ENCODE measurements at regions not wholly inside any gene's neighbourhood (a gene's known extent, or its start where the extent isn't known, plus 50 kb on each side); places are given as distances from the start of the nearest gene placed in this dataset.

DNA sequence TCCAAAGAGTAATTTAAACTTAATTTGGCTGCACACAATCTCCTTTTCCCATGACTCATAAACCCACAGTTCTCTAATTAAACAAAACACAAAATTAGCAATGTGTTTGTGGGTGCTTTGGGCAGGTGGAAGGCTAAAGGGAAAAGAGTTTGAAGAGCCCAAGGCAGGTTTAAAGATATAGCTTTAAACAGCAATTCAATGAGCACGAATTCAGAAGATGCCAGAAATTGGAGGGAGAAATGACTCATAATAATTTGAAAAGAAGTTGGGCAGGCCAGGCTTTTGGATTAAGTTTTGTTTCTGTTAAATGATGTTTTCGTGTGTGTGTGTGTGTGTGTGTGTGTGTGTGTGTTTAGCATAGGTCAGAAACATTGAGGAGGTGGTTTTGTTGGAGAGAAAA, 594.8 kb upstream of the ZEB2 start:
- H3K9me2 ChIP-seq (ENCODE audit: insufficient read depth): 0 out of 2 replicates have a peak, but pooled peaks cover 4% of the 10 kb centered on the region
- ChIA-PET RAD21 (ENCODE audit: low non-redundant PET in 1 of 2, low total read pairs in 2 of 2, uncharacterized antibody in 2 of 2, unreplicated experiment in 2 of 2) (interaction anchor here in 1 of 2 experiments (0.5 kb wide), 1 partner anchor 165 kb away, joined by 4 read pairs; no protein-coding TSS in a partner anchor), POLR2A (no interaction called here), CTCF (no interaction called here)
- no peaks in the 10 kb centered on the region for H3K9me3 ChIP-seq (ENCODE audit: control insufficient read depth in 1 of 2, insufficient read depth in 1 of 2, low read depth in 1 of 2, low read length in 2 of 2)
- BruUV-seq (replicated peaks): no TSS peak
- H3K36me3 ChIP-seq (ENCODE audit: control insufficient read depth in 1 of 2, insufficient read depth in 2 of 2, low read length in 2 of 2): no peaks in the 10 kb centered on the region
- intact Hi-C loops (cut with micrococcal nuclease): no loop called here
- H3K27me3 ChIP-seq (ENCODE audit: insufficient read depth, low read length): no peaks in the 10 kb centered on the region
- H3K9ac ChIP-seq (ENCODE audit: low read length): no peak overlapping the region
- TF ChIP-seq POLR2A (IDR thresholded peaks at IDR 0.05; ENCODE audit: borderline replicate concordance, extremely low read depth, insufficient read depth, insufficient read length) (no peak), ZNF274 (IDR thresholded peaks at IDR 0.05; ENCODE audit: low read depth, low read length) (no peak), JUND (IDR thresholded peaks at IDR 0.05) (no peak), CBX3 (IDR thresholded peaks at IDR 0.05; ENCODE audit: low read depth) (no peak), EZH2 (IDR thresholded peaks at IDR 0.05) (no peak)
- H3K79me2 ChIP-seq (ENCODE audit: insufficient read depth, low read length): no peaks in the 10 kb centered on the region
- ATAC-seq: no peak
- H2AFZ ChIP-seq (ENCODE audit: low read depth, low read length, poor library complexity, severe bottlenecking): no peak overlapping the region
- no peaks in the 10 kb centered on the region for H3K4me1 ChIP-seq (ENCODE audit: control insufficient read depth in 1 of 2, insufficient read depth in 2 of 2, low read length in 2 of 2)
- no peak overlapping the region for H3K4me2 ChIP-seq (ENCODE audit: low read length)
- H3K27ac ChIP-seq (ENCODE audit: low read depth, low read length): no peak overlapping the region
- DNase-seq (ENCODE audit: low read depth, low spot score): no peak
- H4K20me1 ChIP-seq (ENCODE audit: insufficient read depth): no peaks in the 10 kb centered on the region
- H3K4me3 ChIP-seq (replicated peaks in 1 of 2; ENCODE audit: low read depth in 1 of 2, low read length in 2 of 2): no peak overlapping the region

- POLR2A ChIA-PET: no interaction called here
- Histone ChIP-seq H3K9me2 (ENCODE audit: insufficient read depth) (0 out of 2 replicates have a peak, but pooled peaks cover 2% of the 10 kb centered on the region), H3K4me1 (ENCODE audit: control insufficient read depth in 1 of 2, insufficient read depth in 2 of 2, low read length in 2 of 2) (no peaks in the 10 kb centered on the region), H3K27me3 (ENCODE audit: insufficient read depth, low read length) (no peaks in the 10 kb centered on the region), H3K9ac (ENCODE audit: low read length) (no peak overlapping the region), H3K4me3 (replicated peaks in 1 of 2; ENCODE audit: low read depth in 1 of 2, low read length in 2 of 2) (no peak overlapping the region), H3K27ac (ENCODE audit: low read depth, low read length) (no peak overlapping the region), H4K20me1 (ENCODE audit: insufficient read depth) (no peaks in the 10 kb centered on the region), H3K79me2 (ENCODE audit: insufficient read depth, low read length) (no peaks in the 10 kb centered on the region), H3K36me3 (ENCODE audit: control insufficient read depth in 1 of 2, insufficient read depth in 2 of 2, low read length in 2 of 2) (no peaks in the 10 kb centered on the region), H2AFZ (ENCODE audit: low read depth, low read length, poor library complexity, severe bottlenecking) (no peak overlapping the region), H3K4me2 (ENCODE audit: low read length) (no peak overlapping the region), H3K9me3 (ENCODE audit: control insufficient read depth in 1 of 2, insufficient read depth in 1 of 2, low read depth in 1 of 2, low read length in 2 of 2) (no peaks in the 10 kb centered on the region)
- no TSS peak for BruUV-seq (replicated peaks)
- CTCF ChIA-PET: no interaction called here
- no peak for TF ChIP-seq TCF7L2 (IDR thresholded peaks at IDR 0.05; ENCODE audit: borderline replicate concordance, extremely low read depth, insufficient read depth, insufficient read length)
- no peak for TF ChIP-seq ZBTB33 (IDR thresholded peaks at IDR 0.05; ENCODE audit: extremely low read depth, insufficient replicate concordance, low read length)
- TF ChIP-seq ZNF274 (IDR thresholded peaks at IDR 0.05; ENCODE audit: low read depth, low read length): no peak
- TF ChIP-seq CBX3 (IDR thresholded peaks at IDR 0.05; ENCODE audit: low read depth): no peak
- TF ChIP-seq FOSL1 (IDR thresholded peaks at IDR 0.05; ENCODE audit: low read depth): no peak
- no peak for TF ChIP-seq POLR2A (IDR thresholded peaks at IDR 0.05; ENCODE audit: borderline replicate concordance, extremely low read depth, insufficient read depth, insufficient read length)
- TF ChIP-seq EGR1 (IDR thresholded peaks at IDR 0.05; ENCODE audit: low read depth): no peak
- no peak for TF ChIP-seq EZH2phosphoT487 (IDR thresholded peaks at IDR 0.05; ENCODE audit: borderline replicate concordance)
- TF ChIP-seq POLR2AphosphoS5 (IDR thresholded peaks at IDR 0.05; ENCODE audit: low read depth, low read length): no peak
- TF ChIP-seq RAD21 (IDR thresholded peaks at IDR 0.05; ENCODE audit: low read depth): no peak
- intact Hi-C loops (cut with micrococcal nuclease): no loop called here
- no peak for ATAC-seq
- RAD21 ChIA-PET (ENCODE audit: low non-redundant PET in 1 of 2, low total read pairs in 2 of 2, uncharacterized antibody in 2 of 2, unreplicated experiment in 2 of 2): no interaction called here
- DNase-seq (ENCODE audit: low read depth, low spot score): no peak
Observed at GRCh38 chr2:145112467-145112866, 592.5 kb upstream of the ZEB2 start.
